WTC11 (cell line): ENCODE measurements at regions not wholly inside any gene's neighbourhood (a gene's known extent, or its start where the extent isn't known, plus 50 kb on each side); places are given as distances from the start of the nearest gene placed in this dataset.

Experiments
- CREB1 ChIP-seq: sonication (generic); formaldehyde crosslinking; IDR thresholded peaks from 2 replicates; pipeline ENCODE4 v1.8.0; 2023; ENCODE audit warnings: mild to moderate bottlenecking, missing genetic modification reagents
- CTCF ChIP-seq: fragments of 200-600 bp; IDR thresholded peaks from 2 replicates; pipeline ENCODE4 v1.8.0; 2022; ENCODE audit warnings: antibody characterized with exemption
- E2F1 ChIP-seq: sonication (generic); formaldehyde crosslinking; IDR thresholded peaks from 2 replicates; pipeline ENCODE4 v1.8.0; 2022; ENCODE audit warnings: mild to moderate bottlenecking, missing genetic modification reagents
- ESRRA ChIP-seq: sonication (generic); formaldehyde crosslinking; IDR thresholded peaks from 2 replicates; pipeline ENCODE4 v1.8.1; 2022; ENCODE audit warnings: mild to moderate bottlenecking, missing genetic modification reagents, borderline replicate concordance
- FOXJ3 ChIP-seq: sonication (generic); formaldehyde crosslinking; IDR thresholded peaks from 2 replicates; pipeline ENCODE4 v1.9.0; 2021; ENCODE audit warnings: missing genetic modification reagents, mild to moderate bottlenecking, borderline replicate concordance
- HMGA2 ChIP-seq: fragments of 250-450 bp; sonication (Bioruptor Pico); IDR thresholded peaks from 2 replicates; pipeline ENCODE4 v1.4.0; 2021; ENCODE audit warnings: mild to moderate bottlenecking, moderate library complexity
- MAX ChIP-seq: sonication (generic); formaldehyde crosslinking; IDR thresholded peaks from 2 replicates; pipeline ENCODE4 v1.8.0; 2022; ENCODE audit warnings: mild to moderate bottlenecking, missing genetic modification reagents
- MLX ChIP-seq: sonication (generic); formaldehyde crosslinking; IDR thresholded peaks from 2 replicates; pipeline ENCODE4 v1.8.1; 2023; ENCODE audit warnings: mild to moderate bottlenecking, missing genetic modification reagents, moderate library complexity
- NFATC4 ChIP-seq: fragments of 250-450 bp; sonication (Bioruptor Pico); IDR thresholded peaks from 2 replicates; pipeline ENCODE4 v1.9.0; 2021; ENCODE audit warnings: mild to moderate bottlenecking
- SP1 ChIP-seq: sonication (generic); formaldehyde crosslinking; conservative IDR thresholded peaks from 2 replicates; pipeline ENCODE4 v1.8.1; 2022; ENCODE audit warnings: missing genetic modification reagents
- TEAD1 ChIP-seq: sonication (generic); formaldehyde crosslinking; IDR thresholded peaks from 2 replicates; pipeline ENCODE4 v1.8.0; 2022; ENCODE audit warnings: mild to moderate bottlenecking, missing genetic modification reagents
- TEAD4 ChIP-seq: sonication (generic); formaldehyde crosslinking; IDR thresholded peaks from 2 replicates; pipeline ENCODE4 v1.8.0; 2022; ENCODE audit warnings: mild to moderate bottlenecking, missing genetic modification reagents
- TP53 ChIP-seq: sonication (generic); formaldehyde crosslinking; IDR thresholded peaks from 2 replicates; pipeline ENCODE4 v1.8.1; 2023; ENCODE audit warnings: mild to moderate bottlenecking, missing genetic modification reagents
- ZNF263 ChIP-seq: sonication (generic); formaldehyde crosslinking; IDR thresholded peaks from 2 replicates; pipeline ENCODE4 v1.8.1; 2022; ENCODE audit warnings: low read depth, mild to moderate bottlenecking, moderate library complexity, missing genetic modification reagents

GRCh38 chr6:4209196-4209595, 73.8 kb upstream of the ECI2 start:
- TF ChIP-seq MLX (CRISPR knock-in tag) (no peak), TEAD4 (no peak), CTCF (no peak), E2F1 (CRISPR knock-in tag) (no peak), NFATC4 (CRISPR knock-in tag) (no peak), ESRRA (CRISPR knock-in tag) (no peak), TP53 (CRISPR knock-in tag) (no peak), CREB1 (CRISPR knock-in tag) (no peak), ZNF263 (CRISPR knock-in tag) (no peak), MAX (CRISPR knock-in tag) (no peak), HMGA2 (CRISPR knock-in tag) (no peak), TEAD1 (CRISPR knock-in tag) (no peak), SP1 (CRISPR knock-in tag) (no peak), FOXJ3 (CRISPR knock-in tag) (no peak)
